ENCODE measurements at regions not wholly inside any gene's neighbourhood (a gene's known extent, or its start where the extent isn't known, plus 50 kb on each side); places are given as distances from the start of the nearest gene placed in this dataset.
"Not testable (repeated sequence)": the region's sequence is repeated elsewhere in the genome, so short reads cannot be mapped to it uniquely, and the experiment has no call there.

GRCh38 chr1:219075121-219075879 is 98.4 kb upstream of the LYPLAL1 start:
- no peak for DNase-seq
- TF ChIP-seq POLR2A (IDR thresholded peaks at IDR 0.05; ENCODE audit: low read length) = no peak
- TF ChIP-seq GATA1 (IDR thresholded peaks at IDR 0.05; ENCODE audit: low read depth, low read length) = no peak

GRCh38 chr1:219076326-219076937 is 97.2 kb upstream of the LYPLAL1 start:
- DNase-seq = no peak
- no peak for TF ChIP-seq POLR2A (IDR thresholded peaks at IDR 0.05; ENCODE audit: low read length)
- no peak for TF ChIP-seq GATA1 (IDR thresholded peaks at IDR 0.05; ENCODE audit: low read depth, low read length)

- not testable (repeated sequence) for DNase-seq
Measured at GRCh38 chr1:219077767-219078166, 95.9 kb upstream of the LYPLAL1 start.

- TF ChIP-seq POLR2A (IDR thresholded peaks at IDR 0.05; ENCODE audit: low read length) (no peak), GATA1 (IDR thresholded peaks at IDR 0.05; ENCODE audit: low read depth, low read length) (no peak)
- no peak for DNase-seq
Measured at GRCh38 chr1:219081943-219082925, 91.4 kb upstream of the LYPLAL1 start.

GRCh38 chr1:219083631-219084030 is 90.0 kb upstream of the LYPLAL1 start:
- TF ChIP-seq POLR2A (IDR thresholded peaks at IDR 0.05; ENCODE audit: low read length) (no peak), GATA1 (IDR thresholded peaks at IDR 0.05; ENCODE audit: low read depth, low read length) (no peak)
- no peak for DNase-seq

GRCh38 chr1:219085082-219085481 is 88.6 kb upstream of the LYPLAL1 start:
- no peak for DNase-seq
- no peak for TF ChIP-seq GATA1 (IDR thresholded peaks at IDR 0.05; ENCODE audit: low read depth, low read length)
- no peak for TF ChIP-seq POLR2A (IDR thresholded peaks at IDR 0.05; ENCODE audit: low read length)

GRCh38 chr1:219085988-219086387 is 87.7 kb upstream of the LYPLAL1 start:
- TF ChIP-seq GATA1 (IDR thresholded peaks at IDR 0.05; ENCODE audit: low read depth, low read length) = no peak
- TF ChIP-seq POLR2A (IDR thresholded peaks at IDR 0.05; ENCODE audit: low read length) = no peak
- no peak for DNase-seq

GRCh38 chr1:219086956-219087469 is 86.7 kb upstream of the LYPLAL1 start:
- no peak for TF ChIP-seq GATA1 (IDR thresholded peaks at IDR 0.05; ENCODE audit: low read depth, low read length)
- no peak for TF ChIP-seq POLR2A (IDR thresholded peaks at IDR 0.05; ENCODE audit: low read length)
- DNase-seq = peak in 1 of 2 experiments; percentile 10

- DNase-seq = peak; percentile 65 to 83
- TF ChIP-seq GATA1 (IDR thresholded peaks at IDR 0.05; ENCODE audit: low read depth, low read length) (no peak), POLR2A (IDR thresholded peaks at IDR 0.05; ENCODE audit: low read length) (no peak)
Measured at GRCh38 chr1:219088778-219089557, 84.7 kb upstream of the LYPLAL1 start.

GRCh38 chr1:219090607-219091006 is 83.1 kb upstream of the LYPLAL1 start:
- TF ChIP-seq POLR2A (IDR thresholded peaks at IDR 0.05; ENCODE audit: low read length) = no peak
- DNase-seq = no peak

GRCh38 chr1:219092206-219092605 is 81.5 kb upstream of the LYPLAL1 start:
- TF ChIP-seq POLR2A (IDR thresholded peaks at IDR 0.05; ENCODE audit: low read length) (no peak), GATA1 (IDR thresholded peaks at IDR 0.05; ENCODE audit: low read depth, low read length) (no peak)

GRCh38 chr1:219099307-219099706 is 74.4 kb upstream of the LYPLAL1 start:
- DNase-seq = no peak
- TF ChIP-seq POLR2A (IDR thresholded peaks at IDR 0.05; ENCODE audit: low read length) (no peak), GATA1 (IDR thresholded peaks at IDR 0.05; ENCODE audit: low read depth, low read length) (no peak)

More at GRCh38 chr1:219092206-219092605, 81.5 kb upstream of the LYPLAL1 start:
- no peak for DNase-seq

- TF ChIP-seq GATA1 (IDR thresholded peaks at IDR 0.05; ENCODE audit: low read depth, low read length) = no peak
- no peak for TF ChIP-seq POLR2A (IDR thresholded peaks at IDR 0.05; ENCODE audit: low read length)
- no peak for DNase-seq
Measured at GRCh38 chr1:219100059-219100458, 73.6 kb upstream of the LYPLAL1 start.

GRCh38 chr1:219102466-219102865 is 71.2 kb upstream of the LYPLAL1 start:
- DNase-seq = not testable (repeated sequence)
